ENCODE measurements at regions not wholly inside any gene's neighbourhood (a gene's known extent, or its start where the extent isn't known, plus 50 kb on each side); places are given as distances from the start of the nearest gene placed in this dataset.

- Mint-ChIP-seq H3K27me3 (peaks cover 3% of the 10 kb centered on the region), H3K27ac (no peak overlapping the region), H3K36me3 (no peaks in the 10 kb centered on the region), H3K4me1 (ENCODE audit: low read depth) (no peaks in the 10 kb centered on the region), H3K4me3 (no peak overlapping the region), H3K9me3 (ENCODE audit: low read depth) (no peaks in the 10 kb centered on the region)
Measured at GRCh38 chr13:105272660-105273631, 1262.5 kb downstream of the EFNB2 start.

GRCh38 chr13:105266615-105267014 lies 1268.8 kb downstream of the EFNB2 start:
- Mint-ChIP-seq H3K4me3 (no peak overlapping the region), H3K9me3 (ENCODE audit: low read depth) (no peaks in the 10 kb centered on the region), H3K4me1 (ENCODE audit: low read depth) (no peaks in the 10 kb centered on the region), H3K27ac (no peak overlapping the region), H3K27me3 (no peaks in the 10 kb centered on the region), H3K36me3 (no peaks in the 10 kb centered on the region)

DNA sequence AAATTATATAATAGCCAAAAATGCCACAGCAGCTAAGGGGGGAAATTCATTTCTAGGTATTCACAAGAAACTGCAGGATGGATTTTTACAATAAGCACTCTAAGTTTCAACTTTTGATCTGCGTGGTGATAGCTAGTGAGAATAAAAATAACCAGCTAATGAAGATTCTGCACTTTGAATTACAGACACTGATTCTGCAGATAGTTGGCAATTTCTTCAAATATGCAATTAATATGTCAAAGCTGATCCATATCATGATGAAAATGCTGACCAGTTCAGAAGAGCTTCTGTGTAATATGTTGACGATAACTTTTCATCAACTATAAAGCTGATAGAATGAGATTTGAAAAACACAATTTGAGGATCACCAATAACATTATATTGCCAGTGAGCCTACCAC lies 1272.9 kb downstream of the EFNB2 start:
- Mint-ChIP-seq H3K27ac (no peak overlapping the region), H3K9me3 (ENCODE audit: low read depth) (no peaks in the 10 kb centered on the region), H3K4me1 (ENCODE audit: low read depth) (no peaks in the 10 kb centered on the region), H3K36me3 (no peaks in the 10 kb centered on the region), H3K27me3 (no peaks in the 10 kb centered on the region), H3K4me3 (no peak overlapping the region)

- Mint-ChIP-seq H3K27ac (no peak overlapping the region), H3K4me3 (no peak overlapping the region), H3K4me1 (ENCODE audit: low read depth) (no peaks in the 10 kb centered on the region), H3K9me3 (ENCODE audit: low read depth) (no peaks in the 10 kb centered on the region), H3K27me3 (no peaks in the 10 kb centered on the region), H3K36me3 (no peaks in the 10 kb centered on the region)
Measured at GRCh38 chr13:105259426-105259825, 1276.0 kb downstream of the EFNB2 start.

DNA sequence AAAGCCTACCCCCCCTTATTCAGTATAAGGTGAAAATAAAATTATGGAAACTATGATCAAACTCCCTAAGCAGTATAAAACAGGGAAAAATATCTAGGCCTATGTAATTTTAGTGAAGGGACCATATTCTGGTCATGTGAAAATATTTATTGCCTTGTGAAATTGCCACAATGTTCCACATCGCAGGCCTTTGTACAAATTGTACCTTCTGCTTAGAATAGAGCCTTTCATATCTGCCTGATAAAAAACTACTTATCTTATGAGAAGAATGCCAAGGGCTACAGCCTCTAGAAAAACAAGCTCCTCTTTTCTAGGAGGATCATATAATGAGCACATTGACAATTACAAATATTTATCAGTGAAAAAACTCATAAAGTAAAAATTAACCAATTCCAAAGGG lies 1280.0 kb downstream of the EFNB2 start:
- Mint-ChIP-seq H3K27me3 (no peaks in the 10 kb centered on the region), H3K27ac (no peak overlapping the region), H3K4me3 (no peak overlapping the region), H3K9me3 (ENCODE audit: low read depth) (no peaks in the 10 kb centered on the region), H3K4me1 (ENCODE audit: low read depth) (no peaks in the 10 kb centered on the region), H3K36me3 (no peaks in the 10 kb centered on the region)

DNA sequence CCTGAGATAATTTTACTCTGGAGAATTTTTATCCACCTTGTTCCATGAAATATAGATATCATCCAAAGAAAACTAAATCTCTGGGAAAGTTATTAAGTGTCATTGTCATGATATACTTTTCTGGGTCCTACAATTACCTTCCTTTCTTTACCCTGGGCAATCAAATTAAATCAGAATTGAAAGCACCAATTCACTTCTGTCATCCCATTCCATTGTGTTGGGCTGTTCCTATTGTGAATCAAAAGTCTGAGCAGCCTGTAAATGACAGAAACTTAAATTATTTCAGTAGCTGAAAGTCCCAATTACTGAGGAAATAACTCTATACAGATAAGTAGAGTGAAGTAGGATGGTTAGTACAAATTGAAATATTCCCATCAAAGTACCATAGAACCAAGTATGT lies 1284.2 kb downstream of the EFNB2 start:
- Mint-ChIP-seq H3K9me3 (ENCODE audit: low read depth) (no peaks in the 10 kb centered on the region), H3K4me3 (no peak overlapping the region), H3K27me3 (no peaks in the 10 kb centered on the region), H3K36me3 (no peaks in the 10 kb centered on the region), H3K4me1 (ENCODE audit: low read depth) (no peaks in the 10 kb centered on the region), H3K27ac (no peak overlapping the region)

GRCh38 chr13:105247830-105248229 lies 1287.6 kb downstream of the EFNB2 start:
- peaks cover 3% of the 10 kb centered on the region for H3K9me3 Mint-ChIP-seq (ENCODE audit: low read depth)
- H3K27ac Mint-ChIP-seq, result no peak overlapping the region
- no peaks in the 10 kb centered on the region for H3K4me1 Mint-ChIP-seq (ENCODE audit: low read depth)
- no peak overlapping the region for H3K4me3 Mint-ChIP-seq
- H3K36me3 Mint-ChIP-seq, result no peaks in the 10 kb centered on the region
- no peaks in the 10 kb centered on the region for H3K27me3 Mint-ChIP-seq

DNA sequence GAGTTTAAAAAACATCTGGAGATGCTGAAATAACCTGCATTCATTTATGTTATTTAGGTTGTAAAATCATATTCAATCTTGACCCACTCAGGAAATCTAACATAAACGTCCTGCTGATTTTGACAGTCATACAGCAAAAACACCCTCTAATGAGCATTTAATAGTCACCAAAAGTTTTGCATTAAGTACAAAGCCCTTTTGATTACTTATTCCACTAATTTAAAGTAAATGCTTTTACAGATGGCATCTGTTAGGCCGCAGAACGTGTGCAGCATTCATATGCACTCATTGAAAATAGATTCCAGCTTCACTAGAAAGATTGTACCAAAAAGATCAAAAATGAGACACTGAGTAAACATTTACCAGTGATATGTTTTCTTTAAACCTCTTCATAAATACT lies 1295.1 kb downstream of the EFNB2 start:
- Mint-ChIP-seq H3K4me1 (ENCODE audit: low read depth) (no peaks in the 10 kb centered on the region), H3K9me3 (ENCODE audit: low read depth) (peaks cover 3% of the 10 kb centered on the region), H3K4me3 (no peak overlapping the region), H3K27ac (no peak overlapping the region), H3K27me3 (no peaks in the 10 kb centered on the region), H3K36me3 (no peaks in the 10 kb centered on the region)

- Mint-ChIP-seq H3K36me3 (no peaks in the 10 kb centered on the region), H3K4me1 (ENCODE audit: low read depth) (no peaks in the 10 kb centered on the region), H3K9me3 (ENCODE audit: low read depth) (no peaks in the 10 kb centered on the region), H3K4me3 (no peak overlapping the region), H3K27ac (no peak overlapping the region), H3K27me3 (no peaks in the 10 kb centered on the region)
Measured at GRCh38 chr13:105232439-105232838, 1303.0 kb downstream of the EFNB2 start.

- Mint-ChIP-seq H3K4me3 (no peak overlapping the region), H3K27ac (no peak overlapping the region), H3K9me3 (ENCODE audit: low read depth) (no peaks in the 10 kb centered on the region), H3K4me1 (ENCODE audit: low read depth) (no peaks in the 10 kb centered on the region), H3K27me3 (no peaks in the 10 kb centered on the region), H3K36me3 (no peaks in the 10 kb centered on the region)
Measured at GRCh38 chr13:105232006-105232405, 1303.5 kb downstream of the EFNB2 start.

DNA sequence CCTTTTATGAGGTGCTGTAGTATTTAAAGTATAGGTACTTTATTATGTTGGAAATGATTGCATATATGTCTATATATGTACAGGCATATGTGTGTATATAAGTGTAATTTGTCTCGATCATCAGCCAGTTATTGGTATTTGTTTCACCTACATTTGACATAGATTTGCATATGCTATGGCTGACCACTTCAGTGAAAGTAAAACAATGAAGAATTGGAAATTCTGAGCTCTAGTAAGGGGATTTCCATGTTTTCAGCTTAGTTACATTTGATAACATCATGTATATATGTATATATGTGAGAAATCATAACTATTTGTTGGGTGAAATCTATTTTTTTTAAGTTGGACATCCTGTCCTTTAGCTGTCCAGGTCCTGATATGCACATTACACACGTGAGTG lies 1303.9 kb downstream of the EFNB2 start:
- Mint-ChIP-seq H3K36me3 (no peaks in the 10 kb centered on the region), H3K4me3 (no peak overlapping the region), H3K27ac (no peak overlapping the region), H3K4me1 (ENCODE audit: low read depth) (no peaks in the 10 kb centered on the region), H3K27me3 (no peaks in the 10 kb centered on the region), H3K9me3 (ENCODE audit: low read depth) (no peaks in the 10 kb centered on the region)

DNA sequence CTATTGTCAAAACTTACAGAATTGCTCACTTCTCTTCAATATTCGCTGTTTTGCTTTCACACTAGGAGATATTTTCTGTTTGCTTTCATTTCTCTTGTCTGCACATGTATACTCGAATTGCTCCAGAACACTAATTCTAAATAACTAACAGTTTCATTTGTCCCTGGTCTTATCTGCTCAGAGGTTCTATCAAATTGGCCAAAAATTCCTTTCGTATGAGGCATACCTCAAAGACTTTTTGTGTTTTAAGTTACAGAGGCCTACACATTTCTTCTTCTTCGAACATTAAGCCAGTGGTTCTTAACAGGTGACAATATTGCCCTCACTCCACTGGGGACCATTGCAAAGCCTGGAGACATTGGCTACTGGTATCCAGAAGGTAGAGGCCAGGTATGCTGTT lies 1314.6 kb downstream of the EFNB2 start:
- H3K4me1 Mint-ChIP-seq (ENCODE audit: low read depth), result no peaks in the 10 kb centered on the region
- H3K4me3 Mint-ChIP-seq, result no peak overlapping the region
- no peak overlapping the region for H3K27ac Mint-ChIP-seq
- H3K27me3 Mint-ChIP-seq, result peaks cover 3% of the 10 kb centered on the region
- H3K36me3 Mint-ChIP-seq, result no peaks in the 10 kb centered on the region
- no peaks in the 10 kb centered on the region for H3K9me3 Mint-ChIP-seq (ENCODE audit: low read depth)

DNA sequence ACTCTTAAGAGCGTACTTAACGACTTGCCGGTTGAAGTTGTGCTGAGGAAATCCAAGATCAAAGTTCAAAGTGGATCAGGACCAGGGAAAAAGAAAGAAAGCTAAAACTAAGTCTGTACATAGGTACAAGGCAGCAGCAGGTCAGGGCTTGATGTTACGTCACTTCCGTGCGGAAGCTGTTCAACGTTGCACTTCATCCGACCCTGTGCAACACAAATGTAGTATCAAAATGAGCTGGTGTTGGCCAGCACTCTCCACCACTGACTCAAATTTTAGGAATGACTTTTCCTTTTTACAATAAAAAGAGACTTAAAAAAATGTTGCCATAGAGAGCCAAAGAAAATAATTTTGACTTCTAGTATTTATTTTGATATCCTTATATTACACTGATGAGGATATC lies 1315.4 kb downstream of the EFNB2 start:
- no peaks in the 10 kb centered on the region for H3K36me3 Mint-ChIP-seq
- H3K4me1 Mint-ChIP-seq (ENCODE audit: low read depth), result no peaks in the 10 kb centered on the region
- no peak overlapping the region for H3K4me3 Mint-ChIP-seq
- H3K9me3 Mint-ChIP-seq (ENCODE audit: low read depth), result no peaks in the 10 kb centered on the region
- no peak overlapping the region for H3K27ac Mint-ChIP-seq
- peaks cover 3% of the 10 kb centered on the region for H3K27me3 Mint-ChIP-seq

GRCh38 chr13:105219651-105220050 lies 1315.8 kb downstream of the EFNB2 start:
- Mint-ChIP-seq H3K27me3 (peaks cover 3% of the 10 kb centered on the region), H3K9me3 (ENCODE audit: low read depth) (no peaks in the 10 kb centered on the region), H3K36me3 (no peaks in the 10 kb centered on the region), H3K4me1 (ENCODE audit: low read depth) (no peaks in the 10 kb centered on the region), H3K4me3 (no peak overlapping the region), H3K27ac (no peak overlapping the region)

DNA sequence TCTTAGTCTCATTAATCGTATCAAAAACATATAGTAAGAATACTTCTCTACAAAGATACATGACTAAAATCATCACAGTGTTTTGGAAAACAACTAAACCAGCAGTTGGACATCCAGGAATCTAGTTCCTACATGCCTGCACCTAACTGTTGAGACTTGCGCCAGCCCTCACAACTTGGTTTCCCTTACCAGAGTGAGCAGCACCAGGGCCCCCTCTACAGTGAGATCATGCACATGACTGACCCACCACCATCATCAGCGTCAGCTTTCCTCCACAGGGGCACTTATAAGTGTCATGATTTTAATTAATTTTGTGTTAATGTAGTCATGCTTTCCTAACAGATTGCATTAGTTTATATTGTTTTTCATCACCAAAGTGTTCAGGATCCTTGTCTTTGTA lies 1322.0 kb downstream of the EFNB2 start:
- Mint-ChIP-seq H3K27me3 (no peaks in the 10 kb centered on the region), H3K4me3 (no peak overlapping the region), H3K27ac (no peak overlapping the region), H3K36me3 (no peaks in the 10 kb centered on the region), H3K4me1 (ENCODE audit: low read depth) (no peaks in the 10 kb centered on the region), H3K9me3 (ENCODE audit: low read depth) (no peaks in the 10 kb centered on the region)
